SH-SY5Y (cell line): ENCODE measurements at regions not wholly inside any gene's neighbourhood (a gene's known extent, or its start where the extent isn't known, plus 50 kb on each side); places are given as distances from the start of the nearest gene placed in this dataset.

Experiments used
- GATA2 ChIP-seq: IDR thresholded peaks from 2 replicates; pipeline ENCODE4 v1.6.1; 2011; ENCODE audit warnings: mild to moderate bottlenecking, low read depth, low read length
- GATA3 ChIP-seq: IDR thresholded peaks from 2 replicates; pipeline ENCODE4 v1.6.1; 2011; ENCODE audit warnings: low read depth, mild to moderate bottlenecking, low read length, moderate library complexity

- TF ChIP-seq GATA2 (no peak), GATA3 (no peak)
Measured at GRCh38 chr17:77474292-77474988, 333.7 kb downstream of the SEC14L1 start.
